ENCODE measurements at regions not wholly inside any gene's neighbourhood (a gene's known extent, or its start where the extent isn't known, plus 50 kb on each side); places are given as distances from the start of the nearest gene placed in this dataset.
"Not testable (repeated sequence)": the region's sequence is repeated elsewhere in the genome, so short reads cannot be mapped to it uniquely, and the experiment has no call there.

DNA sequence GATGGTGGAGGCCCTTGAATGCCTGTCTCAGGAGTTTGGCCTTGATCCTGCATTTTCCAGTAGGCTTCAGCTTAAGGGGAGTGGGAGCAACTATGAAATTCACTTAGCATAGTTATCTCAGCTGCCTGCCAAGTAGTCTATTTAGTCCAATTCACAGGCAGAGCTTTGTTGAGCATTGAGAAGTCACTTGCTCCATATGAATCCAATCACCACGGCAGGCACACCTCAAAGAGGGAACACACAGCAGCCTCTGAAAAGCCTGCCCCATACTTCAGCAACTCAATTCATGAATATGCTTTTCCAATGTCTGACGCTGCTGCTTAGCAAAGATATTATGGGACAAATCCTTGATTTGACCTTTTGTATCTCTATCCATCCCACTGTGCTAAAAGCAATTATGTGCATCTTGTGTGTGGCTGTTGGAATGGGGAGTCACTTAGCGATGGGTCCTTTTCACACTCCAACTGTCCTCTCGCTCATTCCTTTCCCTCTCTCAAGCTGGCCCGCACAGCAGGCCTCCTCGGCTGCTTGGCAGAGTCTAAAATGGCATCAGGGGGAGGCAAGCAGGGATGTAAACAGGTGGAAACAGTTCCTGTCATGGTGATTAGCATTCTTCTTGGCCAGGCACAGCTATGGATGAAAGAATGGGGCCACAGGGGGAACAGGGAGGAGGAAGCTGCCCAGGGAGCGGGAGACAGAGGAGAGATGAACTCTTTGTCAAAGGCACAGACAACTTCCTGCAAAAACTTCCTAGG lies 56.0 kb upstream of the LRPPRC start:
- H3K4me1 ChIP-seq (ENCODE audit: control insufficient read depth, insufficient read depth, low read length): peaks cover 6% of the 10 kb centered on the region
- no CpG with 5 or more reads among the region's 7 CpGs for WGBS (ENCODE audit: insufficient coverage, insufficient read length)
- no peak overlapping the region for H3K27ac ChIP-seq (ENCODE audit: low read length)
- H3K27me3 ChIP-seq (ENCODE audit: control insufficient read depth, insufficient read depth, low read length): no peaks in the 10 kb centered on the region
- no peak overlapping the region for H3K4me3 ChIP-seq (ENCODE audit: low read length)
- H3K36me3 ChIP-seq (ENCODE audit: control insufficient read depth, insufficient read depth, low read length): no peaks in the 10 kb centered on the region
- H3K9me3 ChIP-seq (ENCODE audit: control insufficient read depth, insufficient read depth, low read length): no peaks in the 10 kb centered on the region
- DNase-seq (ENCODE audit: low read depth, low spot score): no peak

DNA sequence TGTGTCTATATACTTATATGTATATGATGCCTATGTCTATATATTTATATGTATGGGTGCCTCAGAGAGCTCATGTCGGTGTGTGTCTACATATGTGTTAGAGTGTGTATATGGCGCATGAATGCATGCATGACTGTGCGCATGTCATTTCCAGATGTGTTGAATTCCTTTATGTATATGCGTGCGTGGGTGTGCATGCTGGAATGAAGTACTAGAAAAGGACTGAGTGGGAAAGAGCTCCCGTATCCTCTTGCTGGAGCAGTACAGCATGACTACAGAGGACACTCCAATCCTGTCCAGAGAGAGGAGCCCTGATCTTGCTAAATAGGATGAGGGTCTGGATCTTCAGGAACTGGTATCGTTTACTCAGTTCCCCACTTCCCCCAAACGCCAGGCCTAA lies 56.8 kb upstream of the LRPPRC start:
- no peak for DNase-seq (ENCODE audit: low read depth, low spot score)
- H3K27me3 ChIP-seq (ENCODE audit: control insufficient read depth, insufficient read depth, low read length): no peaks in the 10 kb centered on the region
- no peak overlapping the region for H3K4me3 ChIP-seq (ENCODE audit: low read length)
- no peaks in the 10 kb centered on the region for H3K36me3 ChIP-seq (ENCODE audit: control insufficient read depth, insufficient read depth, low read length)
- H3K9me3 ChIP-seq (ENCODE audit: control insufficient read depth, insufficient read depth, low read length): no peaks in the 10 kb centered on the region
- no peak overlapping the region for H3K27ac ChIP-seq (ENCODE audit: low read length)
- WGBS (ENCODE audit: insufficient coverage, insufficient read length): no CpG with 5 or more reads among the region's 8 CpGs
- H3K4me1 ChIP-seq (ENCODE audit: control insufficient read depth, insufficient read depth, low read length): peaks cover 6% of the 10 kb centered on the region

DNA sequence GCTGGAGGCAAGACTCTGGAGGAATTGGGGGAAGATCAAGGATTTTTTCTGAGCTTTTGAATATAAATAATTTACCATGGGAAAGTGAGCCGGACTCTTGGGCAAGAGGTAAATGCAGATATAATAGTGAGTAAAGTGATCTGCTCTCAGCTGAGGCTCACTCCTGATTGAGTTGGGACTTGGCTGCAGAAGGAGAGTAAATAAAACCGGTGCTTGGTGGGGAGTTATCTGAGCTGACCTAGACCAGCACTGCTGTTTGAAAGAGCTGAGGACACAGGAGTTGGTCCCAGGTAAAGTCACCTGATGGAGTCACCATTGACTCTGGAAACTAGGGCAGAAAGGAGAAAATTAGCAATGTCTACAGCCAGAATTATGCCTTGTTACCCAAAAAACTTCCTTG lies 57.3 kb upstream of the LRPPRC start:
- no peak for DNase-seq (ENCODE audit: low read depth, low spot score)
- no peaks in the 10 kb centered on the region for H3K27me3 ChIP-seq (ENCODE audit: control insufficient read depth, insufficient read depth, low read length)
- no CpG with 5 or more reads among the region's 2 CpGs for WGBS (ENCODE audit: insufficient coverage, insufficient read length)
- H3K9me3 ChIP-seq (ENCODE audit: control insufficient read depth, insufficient read depth, low read length): no peaks in the 10 kb centered on the region
- no peak overlapping the region for H3K4me3 ChIP-seq (ENCODE audit: low read length)
- no peak overlapping the region for H3K27ac ChIP-seq (ENCODE audit: low read length)
- H3K36me3 ChIP-seq (ENCODE audit: control insufficient read depth, insufficient read depth, low read length): no peaks in the 10 kb centered on the region
- peaks cover 6% of the 10 kb centered on the region for H3K4me1 ChIP-seq (ENCODE audit: control insufficient read depth, insufficient read depth, low read length)

DNA sequence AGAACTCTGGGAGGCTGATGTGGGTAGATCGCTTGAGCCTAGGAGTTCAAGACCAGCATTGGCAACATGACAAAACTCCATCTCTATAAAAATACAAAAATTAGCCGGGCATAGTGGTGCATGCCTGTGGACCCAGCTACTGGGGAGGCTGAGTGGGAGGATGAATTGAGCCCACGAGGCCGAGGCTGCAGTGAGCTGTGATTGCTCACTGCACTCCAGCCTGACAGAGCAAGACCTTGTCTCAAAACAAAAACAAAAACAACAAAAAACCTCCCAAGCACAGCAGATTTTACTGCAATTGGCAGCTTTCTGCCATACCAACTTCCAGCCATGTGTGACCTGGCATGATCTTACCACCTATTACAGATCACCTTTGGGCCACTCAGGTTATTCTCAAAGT lies 57.7 kb upstream of the LRPPRC start:
- no peaks in the 10 kb centered on the region for H3K9me3 ChIP-seq (ENCODE audit: control insufficient read depth, insufficient read depth, low read length)
- no peaks in the 10 kb centered on the region for H3K36me3 ChIP-seq (ENCODE audit: control insufficient read depth, insufficient read depth, low read length)
- no peak overlapping the region for H3K27ac ChIP-seq (ENCODE audit: low read length)
- H3K4me1 ChIP-seq (ENCODE audit: control insufficient read depth, insufficient read depth, low read length): peaks cover 6% of the 10 kb centered on the region
- no peak for DNase-seq (ENCODE audit: low read depth, low spot score)
- no CpG with 5 or more reads among the region's 4 CpGs for WGBS (ENCODE audit: insufficient coverage, insufficient read length)
- H3K27me3 ChIP-seq (ENCODE audit: control insufficient read depth, insufficient read depth, low read length): no peaks in the 10 kb centered on the region
- H3K4me3 ChIP-seq (ENCODE audit: low read length): no peak overlapping the region

DNA sequence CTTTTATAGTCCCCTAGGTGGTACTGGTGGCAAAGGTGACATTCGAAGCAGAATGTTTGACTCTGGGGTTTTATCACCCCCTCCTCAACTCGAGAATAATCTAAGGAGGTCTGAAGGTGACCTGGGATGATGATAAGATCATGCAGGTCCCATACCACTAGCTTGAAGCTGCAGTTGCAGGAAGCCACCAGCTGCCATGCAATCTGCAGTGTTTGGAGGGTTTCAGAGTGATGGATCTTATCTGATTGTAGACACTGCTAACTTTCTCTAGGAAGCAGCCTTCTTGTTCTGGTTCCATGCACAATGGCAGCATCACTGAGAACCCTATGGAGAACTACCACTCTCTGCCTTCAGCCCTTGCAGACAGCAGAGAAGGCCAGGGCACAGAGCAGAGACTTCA lies 59.4 kb upstream of the LRPPRC start:
- no peaks in the 10 kb centered on the region for H3K9me3 ChIP-seq (ENCODE audit: control insufficient read depth, insufficient read depth, low read length)
- H3K36me3 ChIP-seq (ENCODE audit: control insufficient read depth, insufficient read depth, low read length): no peaks in the 10 kb centered on the region
- peaks cover 6% of the 10 kb centered on the region for H3K4me1 ChIP-seq (ENCODE audit: control insufficient read depth, insufficient read depth, low read length)
- H3K4me3 ChIP-seq (ENCODE audit: low read length): no peak overlapping the region
- H3K27me3 ChIP-seq (ENCODE audit: control insufficient read depth, insufficient read depth, low read length): no peaks in the 10 kb centered on the region
- no peak for DNase-seq (ENCODE audit: low read depth, low spot score)
- no peak overlapping the region for H3K27ac ChIP-seq (ENCODE audit: low read length)
- no CpG with 5 or more reads among the region's 2 CpGs for WGBS (ENCODE audit: insufficient coverage, insufficient read length)

DNA sequence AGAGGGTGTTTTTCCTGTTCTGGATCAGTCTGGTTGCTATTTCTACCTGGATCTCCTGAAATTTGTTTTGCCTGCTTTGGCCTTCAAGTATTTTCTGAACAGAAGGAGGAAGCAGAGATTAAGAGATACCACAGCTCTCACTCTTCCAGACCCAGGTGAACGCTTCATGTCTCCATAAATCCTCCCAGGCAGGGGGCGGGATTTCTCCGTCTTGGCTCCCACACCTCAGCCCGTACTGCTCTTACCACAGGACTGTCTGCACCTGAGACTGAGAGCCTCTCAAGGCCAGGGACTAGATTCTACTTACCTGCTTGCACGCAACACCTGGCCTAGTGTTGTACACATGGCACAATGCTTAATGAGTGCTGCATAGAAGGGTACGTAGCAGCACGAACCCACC lies 59.9 kb upstream of the LRPPRC start:
- H3K27me3 ChIP-seq (ENCODE audit: control insufficient read depth, insufficient read depth, low read length): no peaks in the 10 kb centered on the region
- H3K36me3 ChIP-seq (ENCODE audit: control insufficient read depth, insufficient read depth, low read length): no peaks in the 10 kb centered on the region
- DNase-seq (ENCODE audit: low read depth, low spot score): no peak
- no peaks in the 10 kb centered on the region for H3K9me3 ChIP-seq (ENCODE audit: control insufficient read depth, insufficient read depth, low read length)
- no peak overlapping the region for H3K27ac ChIP-seq (ENCODE audit: low read length)
- no CpG with 5 or more reads among the region's 7 CpGs for WGBS (ENCODE audit: insufficient coverage, insufficient read length)
- no peak overlapping the region for H3K4me3 ChIP-seq (ENCODE audit: low read length)
- H3K4me1 ChIP-seq (ENCODE audit: control insufficient read depth, insufficient read depth, low read length): peaks cover 6% of the 10 kb centered on the region

DNA sequence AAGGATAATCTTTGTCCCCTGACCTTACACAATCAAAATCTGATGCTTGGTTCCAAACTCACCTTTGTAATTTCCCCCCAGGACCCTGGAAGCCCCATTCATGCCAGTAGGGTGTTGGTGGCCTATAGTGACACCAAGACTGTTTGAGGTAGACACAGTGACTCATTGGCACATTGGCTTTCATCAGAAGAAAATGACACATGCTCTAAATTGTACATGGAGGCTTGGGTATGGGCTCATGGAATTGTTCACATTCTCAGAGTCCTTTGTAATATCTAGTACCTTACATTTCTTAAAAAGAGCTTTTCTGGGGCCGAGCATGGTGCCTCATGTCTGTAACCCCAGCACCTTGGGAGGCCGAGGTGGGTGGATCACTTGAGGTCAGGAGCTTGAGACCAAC lies 61.2 kb upstream of the LRPPRC start:
- no peak overlapping the region for H3K4me3 ChIP-seq (ENCODE audit: low read length)
- no peaks in the 10 kb centered on the region for H3K36me3 ChIP-seq (ENCODE audit: control insufficient read depth, insufficient read depth, low read length)
- H3K9me3 ChIP-seq (ENCODE audit: control insufficient read depth, insufficient read depth, low read length): no peaks in the 10 kb centered on the region
- no CpG with 5 or more reads among the region's 2 CpGs for WGBS (ENCODE audit: insufficient coverage, insufficient read length)
- H3K27me3 ChIP-seq (ENCODE audit: control insufficient read depth, insufficient read depth, low read length): no peaks in the 10 kb centered on the region
- no peak for DNase-seq (ENCODE audit: low read depth, low spot score)
- peaks cover 2% of the 10 kb centered on the region for H3K4me1 ChIP-seq (ENCODE audit: control insufficient read depth, insufficient read depth, low read length)
- no peak overlapping the region for H3K27ac ChIP-seq (ENCODE audit: low read length)

DNA sequence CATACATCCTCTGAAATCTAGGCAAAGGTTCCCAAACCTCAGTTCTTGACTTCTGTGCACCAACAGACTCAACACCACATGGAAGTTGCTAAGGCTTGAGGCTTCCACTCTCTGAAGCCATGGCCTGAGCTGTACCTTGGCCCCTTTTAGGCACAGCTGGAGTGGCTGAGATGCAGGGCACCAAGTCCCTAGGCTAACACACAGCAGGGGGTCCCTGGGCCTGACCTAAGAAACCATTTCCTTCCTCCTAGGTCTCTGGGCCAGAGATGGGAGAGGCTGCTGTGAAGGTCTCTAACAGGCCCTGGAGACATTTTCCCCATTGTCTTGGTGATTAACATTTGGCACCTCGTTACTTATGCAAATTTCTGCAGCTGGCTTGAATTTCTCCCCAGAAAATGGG lies 64.5 kb upstream of the LRPPRC start:
- not testable (repeated sequence) for DNase-seq (ENCODE audit: low read depth, low spot score); H3K27ac ChIP-seq (ENCODE audit: low read length); H3K36me3 ChIP-seq (ENCODE audit: control insufficient read depth, insufficient read depth, low read length); H3K9me3 ChIP-seq (ENCODE audit: control insufficient read depth, insufficient read depth, low read length); H3K4me3 ChIP-seq (ENCODE audit: low read length); H3K27me3 ChIP-seq (ENCODE audit: control insufficient read depth, insufficient read depth, low read length); H3K4me1 ChIP-seq (ENCODE audit: control insufficient read depth, insufficient read depth, low read length)
- no CpG with 5 or more reads among the region's 1 CpG for WGBS (ENCODE audit: insufficient coverage, insufficient read length)

DNA sequence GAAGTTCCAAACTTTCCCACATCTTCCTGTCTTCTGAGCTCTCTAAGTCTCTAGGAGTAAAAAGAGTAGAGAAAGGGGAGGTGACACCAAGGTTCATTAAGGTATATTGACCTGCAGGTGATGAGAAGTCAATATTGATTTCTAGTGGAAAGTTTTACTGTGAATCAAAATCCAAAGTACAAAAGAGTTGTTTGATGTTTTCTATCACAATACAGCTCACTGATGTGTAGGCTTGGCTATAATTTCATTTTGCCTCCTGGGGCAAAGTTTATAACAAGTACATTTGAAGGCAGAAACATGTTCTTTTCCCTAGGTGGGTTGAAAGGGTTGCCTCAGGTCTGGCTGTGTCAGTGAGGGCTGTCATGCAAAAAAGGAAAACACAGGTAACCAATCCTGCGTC lies 65.2 kb upstream of the LRPPRC start:
- no peaks in the 10 kb centered on the region for H3K27me3 ChIP-seq (ENCODE audit: control insufficient read depth, insufficient read depth, low read length)
- no peak overlapping the region for H3K4me3 ChIP-seq (ENCODE audit: low read length)
- H3K36me3 ChIP-seq (ENCODE audit: control insufficient read depth, insufficient read depth, low read length): no peaks in the 10 kb centered on the region
- H3K4me1 ChIP-seq (ENCODE audit: control insufficient read depth, insufficient read depth, low read length): no peaks in the 10 kb centered on the region
- no CpG with 5 or more reads among the region's 1 CpG for WGBS (ENCODE audit: insufficient coverage, insufficient read length)
- no peak overlapping the region for H3K27ac ChIP-seq (ENCODE audit: low read length)
- DNase-seq (ENCODE audit: low read depth, low spot score): no peak
- peaks cover 2% of the 10 kb centered on the region; the same call in 1 of the 2 replicates for H3K9me3 ChIP-seq (ENCODE audit: control insufficient read depth, insufficient read depth, low read length)

DNA sequence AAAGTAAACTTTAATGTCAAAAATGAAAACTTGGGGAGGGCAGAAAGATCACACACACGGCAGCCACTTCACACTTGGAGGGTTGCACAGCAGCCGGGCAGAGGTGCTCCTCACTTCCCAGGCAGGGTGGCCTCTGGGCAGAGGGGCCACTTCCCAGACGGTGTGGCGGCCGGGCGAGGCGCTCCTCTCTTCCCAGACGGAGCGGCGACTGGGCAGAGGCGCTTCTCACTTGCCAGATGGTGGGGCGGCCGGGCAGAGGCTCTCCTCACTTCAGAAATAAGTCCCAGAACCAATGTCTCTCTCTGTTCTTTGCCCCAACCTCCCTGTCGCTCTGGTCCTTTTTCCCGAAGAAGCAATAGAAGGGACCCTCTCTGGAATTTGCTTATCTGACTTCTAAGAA lies 65.7 kb upstream of the LRPPRC start:
- no peaks in the 10 kb centered on the region for H3K36me3 ChIP-seq (ENCODE audit: control insufficient read depth, insufficient read depth, low read length)
- no peak overlapping the region for H3K4me3 ChIP-seq (ENCODE audit: low read length)
- WGBS (ENCODE audit: insufficient coverage, insufficient read length): no CpG with 5 or more reads among the region's 15 CpGs
- no peak for DNase-seq (ENCODE audit: low read depth, low spot score)
- no peaks in the 10 kb centered on the region for H3K27me3 ChIP-seq (ENCODE audit: control insufficient read depth, insufficient read depth, low read length)
- H3K27ac ChIP-seq (ENCODE audit: low read length): no peak overlapping the region
- no peaks in the 10 kb centered on the region for H3K4me1 ChIP-seq (ENCODE audit: control insufficient read depth, insufficient read depth, low read length)
- peaks cover 2% of the 10 kb centered on the region; the same call in 1 of the 2 replicates for H3K9me3 ChIP-seq (ENCODE audit: control insufficient read depth, insufficient read depth, low read length)

DNA sequence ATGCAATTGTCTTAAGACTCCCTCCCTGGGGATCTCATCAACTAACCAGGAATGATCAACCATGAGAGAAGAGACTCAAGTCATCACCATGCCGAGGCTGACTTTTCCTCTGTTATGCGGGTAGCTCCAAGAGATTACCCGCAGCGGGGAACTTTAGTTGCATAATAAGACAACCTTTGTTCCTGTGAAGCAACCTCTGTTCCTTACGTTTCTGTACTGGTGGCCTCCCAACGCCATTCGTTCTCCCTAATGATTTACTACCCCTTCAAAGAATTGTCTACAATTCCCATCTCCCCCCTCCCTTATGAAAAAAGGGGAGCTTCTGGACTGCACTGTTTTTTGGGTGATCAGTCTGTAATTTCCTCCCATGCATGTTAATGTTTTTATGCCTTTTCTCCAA lies 66.1 kb upstream of the LRPPRC start:
- peaks cover 2% of the 10 kb centered on the region; the same call in 1 of the 2 replicates for H3K9me3 ChIP-seq (ENCODE audit: control insufficient read depth, insufficient read depth, low read length)
- WGBS (ENCODE audit: insufficient coverage, insufficient read length): no CpG with 5 or more reads among the region's 7 CpGs
- DNase-seq (ENCODE audit: low read depth, low spot score): no peak
- H3K36me3 ChIP-seq (ENCODE audit: control insufficient read depth, insufficient read depth, low read length): no peaks in the 10 kb centered on the region
- no peak overlapping the region for H3K27ac ChIP-seq (ENCODE audit: low read length)
- no peaks in the 10 kb centered on the region for H3K4me1 ChIP-seq (ENCODE audit: control insufficient read depth, insufficient read depth, low read length)
- H3K4me3 ChIP-seq (ENCODE audit: low read length): no peak overlapping the region
- no peaks in the 10 kb centered on the region for H3K27me3 ChIP-seq (ENCODE audit: control insufficient read depth, insufficient read depth, low read length)
